HEK293 (cell line): ENCODE measurements at regions not wholly inside any gene's neighbourhood (a gene's known extent, or its start where the extent isn't known, plus 50 kb on each side); places are given as distances from the start of the nearest gene placed in this dataset.

Source experiments
- CTCF ChIA-PET: fragments of 350-600 bp; formaldehyde crosslinking; extraction: SDS; loops from one replicate; lab custom pipeline; 2021; ENCODE audit warnings: antibody characterized with exemption; lab: Yijun Ruan, JAX
- POLR2A ChIA-PET: fragments of 300-600 bp; formaldehyde crosslinking; extraction: SDS; loops from one replicate; lab custom pipeline; 2020; ENCODE audit warnings: antibody characterized with exemption, inconsistent platforms; lab: Yijun Ruan, JAX
- H3K27ac ChIP-seq: fragments of 200-500 bp; sonication (Bioruptor generic); 2 replicates; pipeline ENCODE4 v1.5.1; 2014; ENCODE audit warnings: low read depth, low read length, control low read depth, inconsistent platforms; ENCODE audit errors: extremely low read depth
- H3K36me3 ChIP-seq, 2 experiments: fragments of 200-500 bp in 1 of 2; sonication (Bioruptor generic) in 1 of 2; 1 replicate in 1 of 2; 2 replicates in 1 of 2; pipeline ENCODE4 v1.5.1; 2014 to 2017; ENCODE audit warnings: inconsistent platforms in 2 of 2, low read length in 2 of 2; ENCODE audit not compliant: control insufficient read depth in 2 of 2, insufficient read depth in 1 of 2
- H3K4me1 ChIP-seq: fragments of 200-500 bp; sonication (Bioruptor generic); 2 replicates; pipeline ENCODE4 v1.5.1; 2014; ENCODE audit warnings: mild to moderate bottlenecking, low read length, inconsistent platforms; ENCODE audit not compliant: control insufficient read depth, insufficient read depth
- H3K4me3 ChIP-seq: 2 replicates; pipeline ENCODE4 v1.5.1; 2011; ENCODE audit warnings: low read depth, mild to moderate bottlenecking, control low read depth, low read length, moderate library complexity
- H3K9me3 ChIP-seq: fragments of 200-500 bp; sonication (Bioruptor generic); 2 replicates; pipeline ENCODE4 v1.5.1; 2014; ENCODE audit warnings: low read depth, low read length, inconsistent platforms; ENCODE audit not compliant: control insufficient read depth, insufficient read depth
- BCL11A ChIP-seq: fragments of 450-650 bp; formaldehyde crosslinking; IDR thresholded peaks from 2 replicates; pipeline ENCODE4 v1.5.1; 2016; ENCODE audit warnings: low read depth, missing biosample characterization, missing genetic modification characterization
- GLIS2 ChIP-seq: fragments of 450-650 bp; formaldehyde crosslinking; IDR thresholded peaks from 2 replicates; pipeline ENCODE4 v1.5.1; 2016; ENCODE audit warnings: missing biosample characterization, missing genetic modification characterization
- KLF1 ChIP-seq: fragments of 450-650 bp; formaldehyde crosslinking; IDR thresholded peaks from 2 replicates; pipeline ENCODE4 v1.5.1; 2016; ENCODE audit warnings: missing biosample characterization, missing genetic modification characterization
- MEIS1 ChIP-seq: sonication (generic); formaldehyde crosslinking; IDR thresholded peaks from 2 replicates; pipeline ENCODE4 v1.8.1; 2022; ENCODE audit warnings: missing genetic modification reagents, mild to moderate bottlenecking, borderline replicate concordance
- OVOL3 ChIP-seq: fragments of 450-650 bp; formaldehyde crosslinking; IDR thresholded peaks from 2 replicates; pipeline ENCODE4 v1.5.1; 2016; ENCODE audit warnings: missing biosample characterization, missing genetic modification characterization
- ZBTB21 ChIP-seq: fragments of 450-650 bp; formaldehyde crosslinking; IDR thresholded peaks from 2 replicates; pipeline ENCODE4 v1.5.1; 2017; ENCODE audit warnings: missing biosample characterization, missing genetic modification characterization
- ZNF169 ChIP-seq: fragments of 450-650 bp; formaldehyde crosslinking; IDR thresholded peaks from 2 replicates; pipeline ENCODE4 v1.5.1; 2016; ENCODE audit warnings: missing biosample characterization, missing genetic modification characterization
- ZNF174 ChIP-seq: fragments of 450-650 bp; formaldehyde crosslinking; IDR thresholded peaks from 2 replicates; pipeline ENCODE4 v1.5.0; 2017; ENCODE audit warnings: missing biosample characterization, mild to moderate bottlenecking, missing genetic modification characterization
- ZNF2 ChIP-seq: fragments of 450-650 bp; formaldehyde crosslinking; IDR thresholded peaks from 2 replicates; pipeline ENCODE4 v1.5.1; 2016; ENCODE audit warnings: missing biosample characterization, missing genetic modification characterization
- ZNF239 ChIP-seq: fragments of 450-650 bp; formaldehyde crosslinking; IDR thresholded peaks from 2 replicates; pipeline ENCODE4 v1.5.1; 2016; ENCODE audit warnings: missing biosample characterization, missing genetic modification characterization
- ZNF248 ChIP-seq: fragments of 450-650 bp; formaldehyde crosslinking; IDR thresholded peaks from 2 replicates; pipeline ENCODE4 v1.5.1; 2017; ENCODE audit warnings: missing biosample characterization, missing genetic modification characterization
- ZNF596 ChIP-seq: fragments of 450-650 bp; IDR thresholded peaks from 2 replicates; pipeline ENCODE4 v1.5.0; 2018; ENCODE audit warnings: missing biosample characterization, mild to moderate bottlenecking, missing genetic modification characterization, moderate library complexity
- ZNF626 ChIP-seq: fragments of 450-650 bp; sonication (Bioruptor Pico); formaldehyde crosslinking; IDR thresholded peaks from 2 replicates; pipeline ENCODE4 v1.5.1; 2018; ENCODE audit warnings: missing biosample characterization, missing genetic modification characterization, inconsistent platforms
- ZNF768 ChIP-seq: fragments of 450-650 bp; formaldehyde crosslinking; IDR thresholded peaks from 2 replicates; pipeline ENCODE4 v1.5.1; 2018; ENCODE audit warnings: missing biosample characterization, mild to moderate bottlenecking, missing genetic modification characterization
- ZNF776 ChIP-seq: fragments of 450-650 bp; formaldehyde crosslinking; IDR thresholded peaks from 2 replicates; pipeline ENCODE4 v1.5.0; 2017; ENCODE audit warnings: missing biosample characterization, missing genetic modification characterization, borderline replicate concordance
- ZNF791 ChIP-seq: fragments of 450-650 bp; formaldehyde crosslinking; IDR thresholded peaks from 2 replicates; pipeline ENCODE4 v1.5.1; 2016; ENCODE audit warnings: missing biosample characterization, missing genetic modification characterization
- ZSCAN23 ChIP-seq: fragments of 450-650 bp; formaldehyde crosslinking; IDR thresholded peaks from 2 replicates; pipeline ENCODE4 v1.5.1; 2016; ENCODE audit warnings: missing biosample characterization, missing genetic modification characterization
- TF ChIP-seq, protein P1 (sequence below): fragments of 450-650 bp; formaldehyde crosslinking; IDR thresholded peaks from 2 replicates; pipeline ENCODE4 v1.5.1; 2016; ENCODE audit warnings: missing biosample characterization, missing genetic modification characterization
- TF ChIP-seq, protein P2 (sequence below): fragments of 450-650 bp; formaldehyde crosslinking; IDR thresholded peaks from 2 replicates; pipeline ENCODE4 v1.5.1; 2016; ENCODE audit warnings: missing biosample characterization, missing genetic modification characterization
- TF ChIP-seq, protein P3 (sequence below): fragments of 450-650 bp; formaldehyde crosslinking; IDR thresholded peaks from 2 replicates; pipeline ENCODE4 v1.5.1; 2016; ENCODE audit warnings: missing biosample characterization, missing genetic modification characterization
- TF ChIP-seq, protein P4 (sequence below): fragments of 450-650 bp; formaldehyde crosslinking; IDR thresholded peaks from 2 replicates; pipeline ENCODE4 v1.5.1; 2016; ENCODE audit warnings: missing biosample characterization, missing genetic modification characterization, borderline replicate concordance
- TF ChIP-seq, protein P5 (sequence below): fragments of 450-650 bp; formaldehyde crosslinking; IDR thresholded peaks from 2 replicates; pipeline ENCODE4 v1.5.1; 2016; ENCODE audit warnings: missing biosample characterization, missing genetic modification characterization, low read depth

DNA sequence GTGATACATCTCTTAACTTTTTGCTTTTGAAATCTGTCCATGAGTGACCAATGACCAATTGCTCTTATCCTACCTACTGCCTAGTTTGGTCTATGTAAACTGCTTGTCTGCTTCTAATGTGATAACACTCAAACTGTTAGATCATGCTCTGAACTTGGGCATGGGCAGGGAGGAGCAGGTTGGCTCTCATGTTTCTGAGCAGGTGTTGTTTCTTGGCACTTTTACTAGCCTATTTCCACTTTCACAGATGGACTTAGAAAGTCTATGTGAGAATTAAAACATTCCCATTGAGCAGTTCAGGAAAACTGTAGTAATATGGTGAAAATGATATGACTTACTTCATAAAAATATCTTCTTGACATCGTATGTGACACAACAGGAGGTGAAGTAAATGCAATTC lies 538.4 kb downstream of the HACE1 start:
- Histone ChIP-seq H3K36me3 (no peaks in the 10 kb centered on the region), H3K4me1 (no peaks in the 10 kb centered on the region), H3K4me3 (no peak overlapping the region), H3K27ac (no peak overlapping the region), H3K9me3 (no peaks in the 10 kb centered on the region)
- CTCF ChIA-PET = no interaction called here
- TF ChIP-seq ZSCAN23 (no peak), MEIS1 (no peak), ZNF174 (no peak), ZNF626 (tag by site-specific recombination) (no peak), ZNF776 (no peak), ZNF248 (no peak), BCL11A (tag by site-specific recombination) (no peak), GLIS2 (tag by site-specific recombination) (no peak)
- TF ChIP-seq, protein P1, sequence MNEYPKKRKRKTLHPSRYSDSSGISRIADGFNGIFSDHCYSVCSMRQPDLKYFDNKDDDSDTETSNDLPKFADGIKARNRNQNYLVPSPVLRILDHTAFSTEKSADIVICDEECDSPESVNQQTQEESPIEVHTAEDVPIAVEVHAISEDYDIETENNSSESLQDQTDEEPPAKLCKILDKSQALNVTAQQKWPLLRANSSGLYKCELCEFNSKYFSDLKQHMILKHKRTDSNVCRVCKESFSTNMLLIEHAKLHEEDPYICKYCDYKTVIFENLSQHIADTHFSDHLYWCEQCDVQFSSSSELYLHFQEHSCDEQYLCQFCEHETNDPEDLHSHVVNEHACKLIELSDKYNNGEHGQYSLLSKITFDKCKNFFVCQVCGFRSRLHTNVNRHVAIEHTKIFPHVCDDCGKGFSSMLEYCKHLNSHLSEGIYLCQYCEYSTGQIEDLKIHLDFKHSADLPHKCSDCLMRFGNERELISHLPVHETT = no peak
- TF ChIP-seq, protein P2, sequence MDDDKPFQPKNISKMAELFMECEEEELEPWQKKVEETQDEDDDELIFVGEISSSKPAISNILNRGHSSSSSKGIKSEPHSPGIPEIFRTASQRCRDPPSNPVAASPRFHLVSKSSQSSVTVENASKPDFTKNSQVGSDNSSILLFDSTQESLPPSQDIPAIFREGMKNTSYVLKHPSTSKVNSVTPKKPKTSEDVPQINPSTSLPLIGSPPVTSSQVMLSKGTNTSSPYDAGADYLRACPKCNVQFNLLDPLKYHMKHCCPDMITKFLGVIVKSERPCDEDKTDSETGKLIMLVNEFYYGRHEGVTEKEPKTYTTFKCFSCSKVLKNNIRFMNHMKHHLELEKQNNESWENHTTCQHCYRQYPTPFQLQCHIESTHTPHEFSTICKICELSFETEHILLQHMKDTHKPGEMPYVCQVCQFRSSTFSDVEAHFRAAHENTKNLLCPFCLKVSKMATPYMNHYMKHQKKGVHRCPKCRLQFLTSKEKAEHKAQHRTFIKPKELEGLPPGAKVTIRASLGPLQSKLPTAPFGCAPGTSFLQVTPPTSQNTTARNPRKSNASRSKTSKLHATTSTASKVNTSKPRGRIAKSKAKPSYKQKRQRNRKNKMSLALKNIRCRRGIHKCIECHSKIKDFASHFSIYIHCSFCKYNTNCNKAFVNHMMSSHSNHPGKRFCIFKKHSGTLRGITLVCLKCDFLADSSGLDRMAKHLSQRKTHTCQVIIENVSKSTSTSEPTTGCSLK = no peak
- TF ChIP-seq, protein P3, sequence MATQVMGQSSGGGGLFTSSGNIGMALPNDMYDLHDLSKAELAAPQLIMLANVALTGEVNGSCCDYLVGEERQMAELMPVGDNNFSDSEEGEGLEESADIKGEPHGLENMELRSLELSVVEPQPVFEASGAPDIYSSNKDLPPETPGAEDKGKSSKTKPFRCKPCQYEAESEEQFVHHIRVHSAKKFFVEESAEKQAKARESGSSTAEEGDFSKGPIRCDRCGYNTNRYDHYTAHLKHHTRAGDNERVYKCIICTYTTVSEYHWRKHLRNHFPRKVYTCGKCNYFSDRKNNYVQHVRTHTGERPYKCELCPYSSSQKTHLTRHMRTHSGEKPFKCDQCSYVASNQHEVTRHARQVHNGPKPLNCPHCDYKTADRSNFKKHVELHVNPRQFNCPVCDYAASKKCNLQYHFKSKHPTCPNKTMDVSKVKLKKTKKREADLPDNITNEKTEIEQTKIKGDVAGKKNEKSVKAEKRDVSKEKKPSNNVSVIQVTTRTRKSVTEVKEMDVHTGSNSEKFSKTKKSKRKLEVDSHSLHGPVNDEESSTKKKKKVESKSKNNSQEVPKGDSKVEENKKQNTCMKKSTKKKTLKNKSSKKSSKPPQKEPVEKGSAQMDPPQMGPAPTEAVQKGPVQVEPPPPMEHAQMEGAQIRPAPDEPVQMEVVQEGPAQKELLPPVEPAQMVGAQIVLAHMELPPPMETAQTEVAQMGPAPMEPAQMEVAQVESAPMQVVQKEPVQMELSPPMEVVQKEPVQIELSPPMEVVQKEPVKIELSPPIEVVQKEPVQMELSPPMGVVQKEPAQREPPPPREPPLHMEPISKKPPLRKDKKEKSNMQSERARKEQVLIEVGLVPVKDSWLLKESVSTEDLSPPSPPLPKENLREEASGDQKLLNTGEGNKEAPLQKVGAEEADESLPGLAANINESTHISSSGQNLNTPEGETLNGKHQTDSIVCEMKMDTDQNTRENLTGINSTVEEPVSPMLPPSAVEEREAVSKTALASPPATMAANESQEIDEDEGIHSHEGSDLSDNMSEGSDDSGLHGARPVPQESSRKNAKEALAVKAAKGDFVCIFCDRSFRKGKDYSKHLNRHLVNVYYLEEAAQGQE (tag by site-specific recombination) = no peak
- POLR2A ChIA-PET = no interaction called here

DNA sequence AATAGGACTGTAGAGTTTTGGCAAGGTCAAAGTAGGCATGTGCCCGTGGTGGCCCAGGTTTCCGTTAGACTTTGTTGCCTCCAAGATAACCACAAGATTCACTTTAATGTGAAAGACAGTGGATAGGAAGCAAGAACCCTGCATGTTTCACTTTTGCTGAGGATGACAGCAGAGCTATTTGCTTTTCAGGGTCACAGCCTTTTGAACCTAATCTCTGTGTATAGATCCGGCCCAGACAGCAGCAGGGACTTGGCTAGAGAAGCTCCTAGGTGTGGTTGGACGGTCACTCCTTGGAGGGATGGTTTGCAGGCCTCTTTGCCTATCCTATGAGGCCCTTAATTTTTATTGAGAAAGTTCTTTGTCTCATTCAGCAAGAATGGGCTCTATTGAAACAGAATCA lies 538.8 kb downstream of the HACE1 start:
- CTCF ChIA-PET = no interaction called here
- POLR2A ChIA-PET = no interaction called here
- Histone ChIP-seq H3K36me3 (no peaks in the 10 kb centered on the region), H3K27ac (no peak overlapping the region), H3K4me3 (no peak overlapping the region), H3K4me1 (no peaks in the 10 kb centered on the region), H3K9me3 (no peaks in the 10 kb centered on the region)
- TF ChIP-seq ZNF768 (tag by site-specific recombination) (no peak), ZNF169 (tag by site-specific recombination) (no peak), ZNF791 (tag by site-specific recombination) (no peak), KLF1 (no peak), BCL11A (tag by site-specific recombination) (no peak), OVOL3 (tag by site-specific recombination) (no peak), ZNF239 (tag by site-specific recombination) (no peak), ZNF2 (tag by site-specific recombination) (no peak), ZNF596 (no peak), ZBTB21 (no peak)
- TF ChIP-seq, protein P4, sequence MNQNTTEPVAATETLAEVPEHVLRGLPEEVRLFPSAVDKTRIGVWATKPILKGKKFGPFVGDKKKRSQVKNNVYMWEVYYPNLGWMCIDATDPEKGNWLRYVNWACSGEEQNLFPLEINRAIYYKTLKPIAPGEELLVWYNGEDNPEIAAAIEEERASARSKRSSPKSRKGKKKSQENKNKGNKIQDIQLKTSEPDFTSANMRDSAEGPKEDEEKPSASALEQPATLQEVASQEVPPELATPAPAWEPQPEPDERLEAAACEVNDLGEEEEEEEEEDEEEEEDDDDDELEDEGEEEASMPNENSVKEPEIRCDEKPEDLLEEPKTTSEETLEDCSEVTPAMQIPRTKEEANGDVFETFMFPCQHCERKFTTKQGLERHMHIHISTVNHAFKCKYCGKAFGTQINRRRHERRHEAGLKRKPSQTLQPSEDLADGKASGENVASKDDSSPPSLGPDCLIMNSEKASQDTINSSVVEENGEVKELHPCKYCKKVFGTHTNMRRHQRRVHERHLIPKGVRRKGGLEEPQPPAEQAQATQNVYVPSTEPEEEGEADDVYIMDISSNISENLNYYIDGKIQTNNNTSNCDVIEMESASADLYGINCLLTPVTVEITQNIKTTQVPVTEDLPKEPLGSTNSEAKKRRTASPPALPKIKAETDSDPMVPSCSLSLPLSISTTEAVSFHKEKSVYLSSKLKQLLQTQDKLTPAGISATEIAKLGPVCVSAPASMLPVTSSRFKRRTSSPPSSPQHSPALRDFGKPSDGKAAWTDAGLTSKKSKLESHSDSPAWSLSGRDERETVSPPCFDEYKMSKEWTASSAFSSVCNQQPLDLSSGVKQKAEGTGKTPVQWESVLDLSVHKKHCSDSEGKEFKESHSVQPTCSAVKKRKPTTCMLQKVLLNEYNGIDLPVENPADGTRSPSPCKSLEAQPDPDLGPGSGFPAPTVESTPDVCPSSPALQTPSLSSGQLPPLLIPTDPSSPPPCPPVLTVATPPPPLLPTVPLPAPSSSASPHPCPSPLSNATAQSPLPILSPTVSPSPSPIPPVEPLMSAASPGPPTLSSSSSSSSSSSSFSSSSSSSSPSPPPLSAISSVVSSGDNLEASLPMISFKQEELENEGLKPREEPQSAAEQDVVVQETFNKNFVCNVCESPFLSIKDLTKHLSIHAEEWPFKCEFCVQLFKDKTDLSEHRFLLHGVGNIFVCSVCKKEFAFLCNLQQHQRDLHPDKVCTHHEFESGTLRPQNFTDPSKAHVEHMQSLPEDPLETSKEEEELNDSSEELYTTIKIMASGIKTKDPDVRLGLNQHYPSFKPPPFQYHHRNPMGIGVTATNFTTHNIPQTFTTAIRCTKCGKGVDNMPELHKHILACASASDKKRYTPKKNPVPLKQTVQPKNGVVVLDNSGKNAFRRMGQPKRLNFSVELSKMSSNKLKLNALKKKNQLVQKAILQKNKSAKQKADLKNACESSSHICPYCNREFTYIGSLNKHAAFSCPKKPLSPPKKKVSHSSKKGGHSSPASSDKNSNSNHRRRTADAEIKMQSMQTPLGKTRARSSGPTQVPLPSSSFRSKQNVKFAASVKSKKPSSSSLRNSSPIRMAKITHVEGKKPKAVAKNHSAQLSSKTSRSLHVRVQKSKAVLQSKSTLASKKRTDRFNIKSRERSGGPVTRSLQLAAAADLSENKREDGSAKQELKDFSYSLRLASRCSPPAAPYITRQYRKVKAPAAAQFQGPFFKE (tag by site-specific recombination) = no peak
- TF ChIP-seq, protein P5, sequence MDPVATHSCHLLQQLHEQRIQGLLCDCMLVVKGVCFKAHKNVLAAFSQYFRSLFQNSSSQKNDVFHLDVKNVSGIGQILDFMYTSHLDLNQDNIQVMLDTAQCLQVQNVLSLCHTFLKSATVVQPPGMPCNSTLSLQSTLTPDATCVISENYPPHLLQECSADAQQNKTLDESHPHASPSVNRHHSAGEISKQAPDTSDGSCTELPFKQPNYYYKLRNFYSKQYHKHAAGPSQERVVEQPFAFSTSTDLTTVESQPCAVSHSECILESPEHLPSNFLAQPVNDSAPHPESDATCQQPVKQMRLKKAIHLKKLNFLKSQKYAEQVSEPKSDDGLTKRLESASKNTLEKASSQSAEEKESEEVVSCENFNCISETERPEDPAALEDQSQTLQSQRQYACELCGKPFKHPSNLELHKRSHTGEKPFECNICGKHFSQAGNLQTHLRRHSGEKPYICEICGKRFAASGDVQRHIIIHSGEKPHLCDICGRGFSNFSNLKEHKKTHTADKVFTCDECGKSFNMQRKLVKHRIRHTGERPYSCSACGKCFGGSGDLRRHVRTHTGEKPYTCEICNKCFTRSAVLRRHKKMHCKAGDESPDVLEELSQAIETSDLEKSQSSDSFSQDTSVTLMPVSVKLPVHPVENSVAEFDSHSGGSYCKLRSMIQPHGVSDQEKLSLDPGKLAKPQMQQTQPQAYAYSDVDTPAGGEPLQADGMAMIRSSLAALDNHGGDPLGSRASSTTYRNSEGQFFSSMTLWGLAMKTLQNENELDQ (tag by site-specific recombination) = no peak
